ENCODE measurements at regions not wholly inside any gene's neighbourhood (a gene's known extent, or its start where the extent isn't known, plus 50 kb on each side); places are given as distances from the start of the nearest gene placed in this dataset.

DNA sequence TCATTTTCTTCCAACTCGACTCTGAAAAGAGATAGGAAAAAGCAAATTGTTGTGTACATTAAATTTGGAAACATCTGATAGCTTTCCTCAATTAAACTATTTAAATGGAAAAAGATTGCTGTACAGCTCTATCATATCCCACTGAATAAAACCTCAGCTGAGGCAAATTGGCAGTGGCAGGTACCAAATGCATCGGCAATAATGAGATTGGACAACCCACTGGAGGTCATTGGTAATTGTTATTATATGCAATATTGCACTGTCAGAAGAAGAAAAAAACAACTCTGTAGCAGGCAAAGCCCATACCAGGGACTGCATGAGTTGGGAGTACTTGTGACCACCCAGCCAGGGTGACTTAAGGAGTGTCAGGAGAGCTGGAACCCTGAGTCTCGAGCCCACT lies 291.6 kb upstream of the SKOR2 start:
- DNase-seq: no peak
- ATAC-seq: no peak

DNA sequence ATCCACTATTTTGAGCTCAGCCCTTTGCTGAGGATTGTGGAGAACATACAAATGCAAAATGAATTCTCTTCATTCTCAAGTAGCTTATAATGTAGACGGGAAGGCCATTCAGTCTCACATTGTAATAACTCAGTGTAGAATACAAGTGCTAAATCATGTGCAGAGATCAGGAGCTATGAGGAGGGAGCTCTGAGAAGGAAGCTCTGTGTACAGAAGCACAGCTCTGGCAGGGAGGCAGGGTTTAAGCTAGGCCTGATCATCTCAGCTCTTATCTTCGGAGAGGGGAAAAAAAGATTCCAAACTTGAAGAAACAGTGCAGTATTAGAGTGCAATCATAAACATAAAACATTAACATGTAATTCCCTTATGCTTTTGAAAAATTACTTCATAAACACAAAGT lies 291.1 kb upstream of the SKOR2 start:
- no peak for ATAC-seq
- no peak for DNase-seq

- ATAC-seq (no peak), DNase-seq (no peak)
Measured at GRCh38 chr18:47531717-47532116, 280.3 kb upstream of the SKOR2 start.

GRCh38 chr18:47530695-47531094 lies 279.2 kb upstream of the SKOR2 start:
- no peak for ATAC-seq

GRCh38 chr18:47528343-47528742 lies 276.9 kb upstream of the SKOR2 start:
- no peak for DNase-seq
- ATAC-seq: no peak

More at GRCh38 chr18:47530695-47531094, 279.2 kb upstream of the SKOR2 start:
- DNase-seq: no peak

GRCh38 chr18:47526147-47526546 lies 274.7 kb upstream of the SKOR2 start:
- DNase-seq (no peak), ATAC-seq (no peak)

DNA sequence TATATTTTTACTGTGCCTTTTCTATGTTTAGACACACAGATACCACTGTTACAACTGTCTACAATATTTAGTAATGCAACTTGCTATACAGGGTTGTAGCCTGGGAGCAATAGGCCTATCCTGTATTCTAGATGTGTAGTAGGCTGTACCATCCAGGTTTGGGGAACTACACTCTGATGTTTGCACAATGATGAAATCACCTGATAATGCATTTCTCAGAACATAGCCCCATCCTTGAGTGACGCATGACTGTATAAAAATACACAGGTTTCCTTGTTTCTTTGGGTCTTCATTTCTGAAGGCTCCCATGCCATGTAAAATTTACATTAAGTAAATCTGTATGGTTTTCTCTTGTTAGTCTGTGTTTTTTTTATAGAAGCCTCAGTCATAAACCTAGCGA lies 270.9 kb upstream of the SKOR2 start:
- DNase-seq (no peak), ATAC-seq (no peak)

- DNase-seq (no peak), ATAC-seq (no peak)
Measured at GRCh38 chr18:47520263-47520662, 268.8 kb upstream of the SKOR2 start.

GRCh38 chr18:47519706-47520105 lies 268.2 kb upstream of the SKOR2 start:
- DNase-seq (no peak), ATAC-seq (no peak)

GRCh38 chr18:47519277-47519676 lies 267.8 kb upstream of the SKOR2 start:
- ATAC-seq (no peak), DNase-seq (no peak)

GRCh38 chr18:47513614-47514013 lies 262.2 kb upstream of the SKOR2 start:
- no peak for DNase-seq
- ATAC-seq: no peak

DNA sequence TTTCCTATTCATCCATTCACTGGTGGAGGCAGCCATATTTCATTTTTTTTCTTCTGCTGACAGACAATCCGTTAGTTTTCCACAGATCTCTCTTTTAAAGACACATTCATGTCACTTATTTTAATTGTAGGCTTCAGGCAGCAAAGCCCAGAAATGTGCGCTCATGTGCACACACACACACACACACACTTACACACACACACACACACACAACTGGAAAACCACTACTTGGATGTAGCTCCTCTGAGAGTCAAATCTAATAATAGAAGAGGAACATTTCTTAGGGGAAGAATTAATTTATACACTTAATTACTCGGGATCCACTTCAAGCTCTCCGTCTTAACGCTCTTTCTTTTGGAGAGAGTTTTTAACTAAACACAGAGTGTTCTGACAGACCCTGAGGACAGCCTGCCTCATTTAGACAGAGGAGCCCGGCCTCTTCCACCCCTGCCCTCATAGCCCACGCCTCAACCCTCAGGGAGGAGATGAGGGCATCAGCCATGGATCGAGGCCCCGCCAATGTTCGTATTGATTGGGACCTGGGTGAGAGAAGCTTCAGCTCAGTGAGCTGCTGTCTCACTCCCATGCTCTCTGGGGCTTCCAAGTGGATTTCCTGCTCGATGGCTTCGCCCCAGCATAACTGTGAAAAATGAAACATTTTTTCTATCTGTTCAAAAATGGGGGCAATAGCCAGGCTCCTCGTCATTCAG lies 261.4 kb upstream of the SKOR2 start:
- ATAC-seq (no peak), DNase-seq (no peak)

- DNase-seq (no peak), ATAC-seq (no peak)
Measured at GRCh38 chr18:47512056-47512455, 260.6 kb upstream of the SKOR2 start.

DNA sequence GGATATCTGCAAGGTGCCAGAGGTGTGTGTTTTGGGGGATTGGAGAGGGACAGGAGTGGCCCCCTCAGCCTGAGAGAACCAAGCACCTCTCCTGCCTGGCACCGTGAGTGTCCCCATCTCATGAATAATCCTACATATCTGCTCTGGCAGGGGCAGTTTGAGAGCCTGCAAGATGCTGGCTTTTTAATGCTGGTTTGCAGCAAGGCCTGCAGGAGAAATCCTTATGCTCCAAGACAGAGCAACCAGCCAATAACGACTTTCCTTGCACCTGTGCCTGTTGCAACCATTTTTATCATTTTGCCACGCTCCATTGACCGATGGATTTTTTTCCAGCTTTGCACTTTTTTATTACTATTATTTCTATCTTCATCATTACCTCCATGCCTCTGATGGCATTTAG lies 259.4 kb upstream of the SKOR2 start:
- ATAC-seq (no peak), DNase-seq (no peak)

DNA sequence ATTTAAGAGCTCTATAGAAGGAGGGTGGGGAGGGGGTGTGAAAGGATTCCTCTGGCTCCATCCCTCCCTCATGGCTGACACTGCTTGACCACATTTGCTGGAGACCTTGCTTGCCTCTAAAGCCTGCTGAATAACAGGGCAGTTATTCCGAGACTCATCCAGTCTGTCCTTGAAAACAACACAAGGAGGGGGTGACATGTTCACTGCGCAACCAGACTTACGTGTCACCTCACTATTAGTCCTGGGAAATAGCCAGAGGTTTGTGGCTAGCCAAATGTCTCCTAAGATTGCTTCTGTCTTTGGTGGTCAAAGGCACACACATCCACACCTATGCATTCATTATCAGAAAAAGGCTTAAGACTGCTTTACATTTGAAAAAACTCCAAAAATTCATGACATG lies 256.2 kb upstream of the SKOR2 start:
- ATAC-seq: no peak
- DNase-seq: no peak

- ATAC-seq (no peak), DNase-seq (no peak)
Measured at GRCh38 chr18:47506897-47507296, 255.4 kb upstream of the SKOR2 start.

- no peak for DNase-seq
- ATAC-seq: no peak
Measured at GRCh38 chr18:47501946-47502345, 250.5 kb upstream of the SKOR2 start.

- no peak for ATAC-seq
- DNase-seq: no peak
Measured at GRCh38 chr18:47500930-47501329, 249.5 kb upstream of the SKOR2 start.

DNA sequence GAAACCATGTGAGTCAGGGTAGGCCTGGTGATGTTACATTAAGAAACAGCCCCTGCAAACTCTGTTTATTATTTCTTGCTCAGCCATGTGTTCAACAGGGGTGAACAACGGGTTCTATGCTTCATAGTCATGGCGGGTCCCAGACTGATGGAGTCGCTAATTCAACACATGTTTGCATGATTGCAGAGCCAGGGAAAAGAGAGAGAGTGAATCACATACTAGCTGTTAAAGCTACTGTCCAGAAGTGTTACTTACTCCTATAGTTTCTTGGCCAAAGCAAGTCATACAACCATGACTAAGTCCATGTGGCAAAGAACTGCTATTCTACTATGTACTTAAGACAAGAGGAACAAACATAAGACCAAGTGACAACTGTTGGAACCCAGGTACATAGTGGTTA lies 241.2 kb upstream of the SKOR2 start:
- no peak for DNase-seq
- no peak for ATAC-seq

GRCh38 chr18:47490882-47491281 lies 239.4 kb upstream of the SKOR2 start:
- no peak for ATAC-seq

DNA sequence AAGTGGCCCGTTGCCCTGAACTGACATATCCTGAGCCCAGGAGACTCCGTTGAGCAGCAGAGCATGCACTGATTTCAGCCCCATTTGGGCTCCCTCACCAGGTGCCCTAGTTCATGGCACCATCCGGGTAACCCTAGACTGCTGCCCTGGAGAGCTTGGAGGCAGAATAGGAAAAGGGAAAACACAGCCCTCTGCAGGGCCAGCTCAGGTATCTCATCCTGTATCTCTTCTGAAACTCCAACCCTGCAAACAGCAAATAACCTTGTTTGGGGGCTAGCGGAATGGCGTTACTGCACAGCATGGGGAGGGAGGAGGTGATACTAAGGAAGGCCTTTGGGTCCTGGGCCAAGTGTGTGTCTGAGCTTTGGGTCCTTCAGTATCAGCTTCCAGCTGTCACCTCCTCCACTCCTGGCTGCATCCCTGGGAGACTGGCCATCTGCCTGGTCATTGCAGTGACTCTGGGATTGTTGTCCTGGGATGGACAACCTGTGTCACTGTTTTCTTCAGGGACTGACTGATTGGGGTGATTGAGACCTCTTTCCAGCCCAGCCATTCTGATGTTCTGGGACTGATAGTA lies 233.8 kb upstream of the SKOR2 start:
- ATAC-seq: no peak
- no peak for DNase-seq

More at GRCh38 chr18:47490882-47491281, 239.4 kb upstream of the SKOR2 start:
- no peak for DNase-seq

GRCh38 chr18:47484068-47484467 lies 232.6 kb upstream of the SKOR2 start:
- DNase-seq (no peak), ATAC-seq (no peak)

GRCh38 chr18:47480166-47480565 lies 228.7 kb upstream of the SKOR2 start:
- ATAC-seq: no peak
- DNase-seq: no peak

DNA sequence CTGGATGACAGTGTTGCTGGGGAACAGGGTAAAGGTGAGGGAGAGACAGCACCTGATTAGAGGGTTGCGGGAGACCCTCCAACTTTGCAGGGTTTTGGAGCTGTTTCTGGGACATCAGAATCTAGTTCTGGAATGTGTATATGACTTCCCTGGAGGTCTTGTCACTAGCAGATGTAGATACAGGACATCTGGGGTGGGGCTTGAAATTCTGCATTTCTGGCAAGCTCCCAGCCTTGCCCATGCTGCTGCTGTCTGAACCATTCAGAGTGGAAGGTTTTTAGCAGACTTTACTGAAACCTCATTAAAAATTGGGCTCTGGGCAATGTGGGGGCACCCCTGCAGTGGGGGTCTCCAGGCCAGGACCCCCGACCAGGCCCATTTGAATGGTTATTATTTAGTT lies 220.3 kb upstream of the SKOR2 start:
- DNase-seq: no peak

More for the DNA sequence above, 220.3 kb upstream of the SKOR2 start:
- ATAC-seq: no peak

Data from stimulated activated naive CD8-positive, alpha-beta T cell treated with anti-CD3 and anti-CD28 coated beads, Interleukin-15, Interleukin-2, amounts not matched to agents 100 U/mL and 50 U/mL, for 24 hours (primary cell).